Stomach (tissue), 8 donors: ENCODE measurements at regions not wholly inside any gene's neighbourhood (a gene's known extent, or its start where the extent isn't known, plus 50 kb on each side); places are given as distances from the start of the nearest gene placed in this dataset.

Experiments used
- DNase-seq, 2 donors: peaks; one replicate each; pipeline versions ENCODE4 v3.0.0 to v3.0.0-alpha.2; 2013 to 2019
- H3K27ac ChIP-seq, 5 donors: fragments of 200-600 bp in 4 of 5; sonication (generic) in 4 of 5; one replicate each; pipeline ENCODE4 v1.5.1; 2013 to 2019; ENCODE audit warnings: mild to moderate bottlenecking in 1 of 5, moderate library complexity in 1 of 5
- H3K27me3 ChIP-seq, 3 donors: fragments of 200-600 bp; sonication (generic); one replicate each; pipeline ENCODE4 v1.5.1; 2017 to 2019; ENCODE audit warnings: mixed run types in 1 of 3
- H3K36me3 ChIP-seq, 4 donors: fragments of 200-600 bp; sonication (generic); 1 replicate in 3 of 4; 2 replicates in 1 of 4; pipeline ENCODE4 v1.5.1; 2016 to 2019
- H3K4me1 ChIP-seq, 4 donors: fragments of 200-600 bp; sonication (generic); one replicate each; pipeline ENCODE4 v1.5.1; 2016 to 2019
- H3K4me3 ChIP-seq, 4 donors: fragments of 200-600 bp; sonication (generic) in 3 of 4; one replicate each; pipeline ENCODE4 v1.5.1; 2016 to 2019; ENCODE audit warnings: mild to moderate bottlenecking in 1 of 4
- H3K9me3 ChIP-seq, 4 donors: fragments of 200-600 bp; sonication (generic); one replicate each; pipeline ENCODE4 v1.5.1; 2016 to 2019
- CTCF ChIP-seq, 7 experiments: fragments of 450-650 bp in 4 of 7; fragments of 200-600 bp in 3 of 7; sonication (generic) in 3 of 7; IDR thresholded peaks; one replicate each; pipeline ENCODE4 v1.5.1; 2016 to 2019; ENCODE audit warnings: antibody characterized with exemption in 7 of 7, control low read depth in 2 of 7, mild to moderate bottlenecking in 1 of 7
- EP300 ChIP-seq: sonication (generic); formaldehyde crosslinking; IDR thresholded peaks from one replicate; pipeline ENCODE4 v1.6.1; 2017; ENCODE audit warnings: antibody characterized with exemption
- POLR2A ChIP-seq, 4 donors: fragments of 450-650 bp; IDR thresholded peaks; one replicate each; pipeline ENCODE4 v1.6.1; 2016; ENCODE audit warnings: antibody characterized with exemption in 4 of 4, control low read depth in 2 of 4, mild to moderate bottlenecking in 1 of 4, moderate library complexity in 1 of 4
- POLR2AphosphoS5 ChIP-seq, 3 donors: sonication (generic); formaldehyde crosslinking; IDR thresholded peaks; one replicate each; pipeline ENCODE4 v1.6.1; 2016; ENCODE audit warnings: antibody characterized with exemption in 3 of 3
- WGBS, 5 donors: extraction: QIAGEN DNeasy Blood & Tissue Kit in 3 of 5; methylation state at CpG; one replicate each; pipeline versions ENCODE4 v1.1.5 to v1.1.7; 2013 to 2018; 5-methylcytosine and 5-hydroxymethylcytosine counted together
- intact Hi-C: fragments of 100-400 bp; cut with DNase I; formaldehyde crosslinking; loops from one replicate; pipeline ENCODE4 v1.15.1; 2023; ENCODE audit warnings: low total_unique reads
- donor health status: healthy with polysubstance abuse.
- donor health status: Bipolar disorder and iron deficiency.
- donor health status: healthy.

DNA sequence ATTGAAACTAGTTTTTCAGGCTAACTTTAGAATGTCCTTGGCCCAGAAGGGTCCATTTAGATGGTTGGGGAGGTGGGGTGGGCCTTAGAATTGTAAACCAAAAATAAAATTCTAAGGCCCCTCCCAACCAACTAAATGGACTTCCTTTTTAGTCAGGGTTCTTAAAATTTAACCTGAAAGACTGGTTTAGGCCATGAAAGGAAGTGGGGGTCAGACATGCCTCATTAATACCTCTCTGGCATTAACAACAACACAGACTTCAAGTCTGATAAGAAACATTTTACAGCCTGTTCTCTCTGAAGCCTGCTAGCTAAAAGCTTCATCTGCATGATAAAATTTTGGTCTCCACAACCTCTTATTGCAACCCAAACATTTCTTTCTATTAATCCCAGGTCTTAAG, 65.5 kb upstream of the TNC start:
- no peaks in the 10 kb centered on the region for H3K9me3 ChIP-seq
- DNase-seq, result no peak
- H3K36me3 ChIP-seq, result no peaks in the 10 kb centered on the region
- no peaks in the 10 kb centered on the region for H3K27me3 ChIP-seq
- H3K27ac ChIP-seq, result no peak overlapping the region
- no peak for TF ChIP-seq CTCF (IDR thresholded peaks at IDR 0.05)
- TF ChIP-seq EP300, result no peak
- no peak for TF ChIP-seq POLR2A (IDR thresholded peaks at IDR 0.05)
- no peak for TF ChIP-seq POLR2AphosphoS5 (IDR thresholded peaks at IDR 0.05)
- H3K4me1 ChIP-seq, result no peaks in the 10 kb centered on the region
- no peak overlapping the region for H3K4me3 ChIP-seq
- intact Hi-C loops, result no loop called here

- peaks cover 0 to 5% (median 2%) of the 10 kb centered on the region in 4 donors for H3K9me3 ChIP-seq
- H3K36me3 ChIP-seq, result no peaks in the 10 kb centered on the region
- no peak overlapping the region for H3K4me3 ChIP-seq
- no peaks in the 10 kb centered on the region for H3K27me3 ChIP-seq
- TF ChIP-seq POLR2AphosphoS5 (IDR thresholded peaks at IDR 0.05), result no peak
- TF ChIP-seq CTCF (IDR thresholded peaks at IDR 0.05), result no peak
- no peak for TF ChIP-seq POLR2A (IDR thresholded peaks at IDR 0.05)
- TF ChIP-seq EP300, result no peak
- 84 to 95% (median 89%) methylated on average over 2 of the region's 2 CpGs for WGBS, 5 donors
- intact Hi-C loops, result no loop called here
- H3K4me1 ChIP-seq, result peaks cover 0 to 17% (median 3%) of the 10 kb centered on the region in 4 donors
- H3K27ac ChIP-seq, result no peak overlapping the region
- no peak for DNase-seq
Observed at GRCh38 chr9:115189686-115190085, 71.7 kb upstream of the TNC start.

DNA sequence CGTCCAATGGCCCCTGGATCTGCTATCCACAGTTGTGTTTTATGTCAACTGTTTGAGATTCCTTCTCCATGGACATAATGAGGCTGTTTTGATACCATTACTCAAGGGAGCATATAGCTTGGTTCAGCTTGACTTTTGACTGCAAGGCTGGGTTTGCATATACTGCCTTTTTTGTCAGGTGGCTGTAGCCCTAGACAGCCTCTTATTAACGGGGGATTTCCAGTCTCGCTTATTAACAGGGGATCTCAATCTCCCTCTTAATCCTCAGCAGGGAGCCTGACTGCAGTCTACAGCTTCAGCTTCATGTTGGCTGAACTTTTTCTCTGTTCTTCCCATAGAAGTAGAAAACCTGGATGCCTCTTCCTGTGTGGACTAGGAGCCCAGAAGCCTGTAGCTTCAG, 73.7 kb upstream of the TNC start:
- intact Hi-C loops, result no loop called here
- Histone ChIP-seq H3K27me3 (no peaks in the 10 kb centered on the region), H3K4me1 (peaks cover 0 to 17% (median 3%) of the 10 kb centered on the region in 4 donors), H3K9me3 (peaks cover 0 to 5% (median 2%) of the 10 kb centered on the region in 4 donors), H3K4me3 (no peak overlapping the region), H3K36me3 (no peaks in the 10 kb centered on the region), H3K27ac (no peak overlapping the region)
- no peak for DNase-seq
- TF ChIP-seq EP300, result no peak
- no peak for TF ChIP-seq POLR2AphosphoS5 (IDR thresholded peaks at IDR 0.05)
- TF ChIP-seq POLR2A (IDR thresholded peaks at IDR 0.05), result no peak
- TF ChIP-seq CTCF (IDR thresholded peaks at IDR 0.05), result no peak
- WGBS, 5 donors, result 73 to 94% (median 80%) methylated on average over 3 of the region's 3 CpGs

DNA sequence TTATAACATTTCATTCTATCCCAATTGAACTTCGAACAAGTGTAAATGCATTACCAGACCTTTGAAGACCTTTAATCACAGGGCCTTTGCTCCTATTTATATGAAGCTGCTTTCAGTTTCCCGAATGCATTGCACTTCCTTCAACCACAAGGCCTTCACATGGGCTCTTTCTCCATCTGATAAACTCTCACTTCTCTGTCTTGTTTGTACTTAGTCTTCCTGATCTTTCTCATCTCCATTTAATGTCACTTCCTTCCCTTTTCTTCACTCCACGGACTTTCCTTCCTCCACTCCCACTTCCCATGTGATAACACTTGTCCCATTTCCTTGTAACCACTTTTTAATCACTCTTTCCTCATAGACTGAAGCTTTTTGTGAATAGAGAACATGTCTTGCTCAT, 74.3 kb upstream of the TNC start:
- WGBS, 5 donors, result 16 to 38% (median 31%) methylated on average over 3 of the region's 3 CpGs
- intact Hi-C loops, result no loop called here
- Histone ChIP-seq H3K9me3 (peaks cover 0 to 5% (median 2%) of the 10 kb centered on the region in 4 donors), H3K4me1 (peaks cover 0 to 17% (median 3%) of the 10 kb centered on the region in 4 donors), H3K27me3 (no peaks in the 10 kb centered on the region), H3K27ac (no peak overlapping the region), H3K4me3 (no peak overlapping the region), H3K36me3 (no peaks in the 10 kb centered on the region)
- no peak for DNase-seq
- no peak for TF ChIP-seq CTCF (IDR thresholded peaks at IDR 0.05)
- TF ChIP-seq POLR2A (IDR thresholded peaks at IDR 0.05), result no peak
- TF ChIP-seq EP300, result no peak
- no peak for TF ChIP-seq POLR2AphosphoS5 (IDR thresholded peaks at IDR 0.05)
